SJSA1 (cell line): ENCODE measurements at regions not wholly inside any gene's neighbourhood (a gene's known extent, or its start where the extent isn't known, plus 50 kb on each side); places are given as distances from the start of the nearest gene placed in this dataset.

ENCODE experiments used
- DNase-seq, 2 experiments: peaks; one replicate each; pipeline ENCODE4 v3.0.0-alpha.2; 2015 to 2020; ENCODE audit warnings: low spot score in 2 of 2, low read depth in 1 of 2
- H3K27ac ChIP-seq: fragments of 250-450 bp; sonication (Bioruptor Pico); 2 replicates; pipeline ENCODE4 v1.5.1; 2020; ENCODE audit warnings: mild to moderate bottlenecking, moderate library complexity
- H3K27me3 ChIP-seq: fragments of 250-450 bp; sonication (Bioruptor Pico); replicated peaks from 2 replicates; pipeline ENCODE4 v1.5.1; 2020; ENCODE audit warnings: mild to moderate bottlenecking, moderate library complexity
- H3K36me3 ChIP-seq: fragments of 250-450 bp; sonication (Bioruptor Pico); 2 replicates; pipeline ENCODE4 v1.5.1; 2020; ENCODE audit warnings: mild to moderate bottlenecking
- H3K4me1 ChIP-seq: fragments of 250-450 bp; sonication (Bioruptor Pico); replicated peaks from 2 replicates; pipeline ENCODE4 v1.6.1; 2021; ENCODE audit warnings: mild to moderate bottlenecking
- H3K4me3 ChIP-seq: fragments of 250-450 bp; sonication (Bioruptor Pico); 2 replicates; pipeline ENCODE4 v1.5.1; 2020; ENCODE audit warnings: mild to moderate bottlenecking
- H3K9me3 ChIP-seq: fragments of 250-450 bp; sonication (Bioruptor Pico); replicated peaks from 2 replicates; pipeline ENCODE4 v1.5.1; 2020; ENCODE audit warnings: mild to moderate bottlenecking

DNA sequence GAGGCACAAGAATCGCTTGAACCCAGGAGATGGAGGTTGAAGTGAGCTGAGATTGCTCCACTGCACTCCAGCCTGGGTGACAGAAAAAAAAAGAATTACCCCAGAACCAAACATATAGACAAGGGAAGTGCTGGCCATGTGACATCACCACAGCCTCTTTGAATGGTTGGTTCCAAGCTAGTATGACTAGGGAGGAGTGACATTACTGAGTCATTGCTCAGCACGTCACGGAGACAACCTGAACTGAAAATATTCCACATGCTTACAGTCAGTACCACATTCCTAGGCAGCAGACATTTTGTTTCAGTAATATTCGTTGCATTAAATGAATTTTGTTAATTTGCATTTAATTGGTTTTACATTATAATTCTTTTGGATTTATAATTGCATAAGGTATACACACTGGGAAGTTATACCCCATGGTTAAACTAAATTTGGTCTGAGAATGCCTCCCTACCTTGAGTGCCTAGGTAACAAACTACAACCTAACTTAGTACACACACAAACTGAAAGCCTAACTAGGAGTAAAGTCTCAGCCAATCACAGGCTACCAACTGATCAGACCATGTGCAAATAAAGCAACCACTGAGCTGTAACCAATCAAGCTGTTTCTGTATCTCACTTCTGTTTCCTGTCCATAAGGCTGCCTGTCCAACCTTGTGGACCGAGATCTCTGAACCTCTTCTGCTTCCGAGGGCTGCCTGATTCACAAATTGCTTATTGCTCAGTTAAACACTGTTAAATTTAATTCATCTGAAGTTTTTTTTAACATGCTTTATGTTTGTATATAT is 164.4 kb downstream of the CAND1 start:
- peak; percentile 42 to 61 for DNase-seq

GRCh38 chr12:67434671-67435370 is 165.7 kb downstream of the CAND1 start:
- H3K36me3 ChIP-seq: no peaks in the 10 kb centered on the region
- H3K4me3 ChIP-seq: no peak overlapping the region
- H3K27ac ChIP-seq: peak overlapping the region; percentile 87
- H3K27me3 ChIP-seq: no peaks in the 10 kb centered on the region
- peak; percentile 85 to 95 for DNase-seq
- H3K4me1 ChIP-seq: peaks cover 48% of the 10 kb centered on the region
- no peaks in the 10 kb centered on the region for H3K9me3 ChIP-seq

More for the DNA sequence above, 164.4 kb downstream of the CAND1 start:
- Histone ChIP-seq H3K9me3 (no peaks in the 10 kb centered on the region), H3K27ac (peak overlapping the region; percentile 87), H3K36me3 (no peaks in the 10 kb centered on the region), H3K4me3 (no peak overlapping the region), H3K27me3 (no peaks in the 10 kb centered on the region), H3K4me1 (peaks cover 48% of the 10 kb centered on the region)

DNA sequence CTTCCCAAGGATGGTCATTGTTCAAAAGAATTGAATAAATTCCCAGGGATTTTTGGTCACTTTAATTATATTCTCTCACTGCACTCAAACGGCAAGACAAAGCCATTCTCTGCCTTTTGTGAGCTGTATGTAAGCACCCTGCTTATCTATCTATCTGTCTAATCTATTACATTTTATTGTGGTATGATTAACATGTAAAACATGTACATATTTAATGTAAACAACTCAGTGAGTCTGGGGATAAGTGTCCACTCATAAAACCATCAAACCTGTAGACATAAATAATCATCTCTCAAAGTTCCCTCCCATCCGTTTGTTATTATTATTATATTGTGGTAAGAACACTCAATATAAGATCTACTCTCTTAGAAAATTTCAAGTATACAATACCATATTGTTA is 167.1 kb downstream of the CAND1 start:
- Histone ChIP-seq H3K36me3 (no peaks in the 10 kb centered on the region), H3K9me3 (no peaks in the 10 kb centered on the region), H3K27ac (peak overlapping the region; percentile 87), H3K4me1 (peaks cover 51% of the 10 kb centered on the region), H3K27me3 (no peaks in the 10 kb centered on the region), H3K4me3 (no peak overlapping the region)
- DNase-seq: peak in 1 of 2 experiments; percentile 37

- DNase-seq: peak in 1 of 2 experiments; percentile 41
- no peak overlapping the region for H3K4me3 ChIP-seq
- H3K9me3 ChIP-seq: no peaks in the 10 kb centered on the region
- H3K27me3 ChIP-seq: no peaks in the 10 kb centered on the region
- H3K4me1 ChIP-seq: peaks cover 58% of the 10 kb centered on the region
- H3K36me3 ChIP-seq: no peaks in the 10 kb centered on the region
- H3K27ac ChIP-seq: peak overlapping the region; percentile 87
These were observed 167.9 kb downstream of the CAND1 start for GRCh38 chr12:67437011-67437410.

DNA sequence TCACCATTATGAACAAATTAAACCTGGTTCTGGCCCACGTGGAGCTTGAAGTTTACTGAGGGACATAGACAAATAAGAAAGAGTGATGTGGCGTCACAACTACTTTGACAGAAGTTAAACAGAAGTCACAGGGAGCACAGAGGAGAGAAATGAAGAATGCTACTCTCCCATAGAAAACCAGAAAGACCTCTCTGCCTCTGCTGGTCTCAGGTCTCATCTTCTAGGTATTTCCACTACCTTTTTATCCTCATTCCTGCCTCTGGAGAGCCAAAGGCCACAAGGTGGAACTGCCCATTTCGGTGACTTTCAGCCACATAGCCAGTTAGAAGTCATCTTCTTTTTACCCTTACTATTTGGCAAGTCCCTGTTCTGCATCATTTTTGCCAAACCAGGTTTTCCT is 170.5 kb downstream of the CAND1 start:
- DNase-seq: no peak
- Histone ChIP-seq H3K4me3 (no peak overlapping the region), H3K27me3 (no peaks in the 10 kb centered on the region), H3K27ac (no peak overlapping the region), H3K4me1 (peaks cover 52% of the 10 kb centered on the region), H3K9me3 (no peaks in the 10 kb centered on the region), H3K36me3 (no peaks in the 10 kb centered on the region)

DNA sequence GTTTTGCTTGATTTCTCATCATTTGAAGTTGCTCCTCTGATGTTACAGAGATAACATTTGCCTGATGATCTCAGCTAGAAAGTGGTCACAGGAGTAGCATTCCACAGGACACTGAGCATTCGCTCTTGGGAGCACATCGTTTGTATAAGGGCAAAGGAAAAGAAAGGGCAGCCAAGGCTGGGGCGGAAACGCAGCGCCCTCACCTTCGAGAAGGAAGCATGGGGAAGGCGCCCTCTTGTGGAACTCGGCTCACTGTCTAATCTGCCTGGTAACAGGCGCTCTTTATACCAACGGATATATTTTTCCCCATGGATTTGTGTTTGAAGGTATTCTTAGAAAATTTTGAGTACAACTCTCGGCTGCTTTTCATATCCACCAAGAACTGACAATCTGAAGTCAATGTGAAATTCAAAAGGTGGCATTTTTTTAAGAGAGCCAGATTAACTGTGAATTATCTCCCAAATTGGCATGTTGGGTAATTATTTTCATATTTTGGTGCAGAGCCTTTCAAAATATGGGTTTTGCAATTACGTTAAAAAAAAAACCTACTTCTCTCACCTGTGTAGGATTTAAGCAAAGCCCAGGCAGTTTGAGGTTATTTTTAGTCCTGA is 172.7 kb downstream of the CAND1 start:
- peak; percentile 87 to 90 for DNase-seq
- H3K4me3 ChIP-seq: no peak overlapping the region
- peaks cover 32% of the 10 kb centered on the region for H3K4me1 ChIP-seq
- peak overlapping the region; percentile 34 for H3K27ac ChIP-seq
- H3K36me3 ChIP-seq: no peaks in the 10 kb centered on the region
- H3K9me3 ChIP-seq: no peaks in the 10 kb centered on the region
- no peaks in the 10 kb centered on the region for H3K27me3 ChIP-seq

GRCh38 chr12:67442347-67442841 is 173.2 kb downstream of the CAND1 start:
- peak; percentile 57 to 65 for DNase-seq
- H3K9me3 ChIP-seq: no peaks in the 10 kb centered on the region
- no peaks in the 10 kb centered on the region for H3K36me3 ChIP-seq
- peaks cover 27% of the 10 kb centered on the region for H3K4me1 ChIP-seq
- H3K4me3 ChIP-seq: no peak overlapping the region
- peak overlapping the region; percentile 1; the same call in 1 of the 2 replicates for H3K27ac ChIP-seq
- no peaks in the 10 kb centered on the region for H3K27me3 ChIP-seq

DNA sequence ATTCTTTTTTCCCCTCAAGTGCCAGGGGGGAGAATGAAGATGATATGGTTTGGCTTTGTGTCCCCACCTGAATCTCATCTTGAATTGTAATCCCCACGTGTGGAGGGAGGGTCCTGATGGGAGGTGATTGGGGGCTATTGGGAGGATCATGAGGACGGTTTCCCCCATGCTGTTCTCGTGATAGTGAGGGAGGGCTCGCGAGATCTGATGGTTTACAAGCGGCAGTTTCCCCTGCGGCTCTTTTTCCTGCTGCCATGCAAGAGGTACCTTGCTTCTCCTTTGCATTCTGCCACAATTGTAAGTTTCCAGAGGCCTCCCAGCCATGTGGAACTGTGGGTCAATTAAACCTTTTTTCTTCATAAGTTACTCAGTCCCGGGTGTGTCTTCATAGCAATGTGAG is 173.7 kb downstream of the CAND1 start:
- no peak for DNase-seq
- no peak overlapping the region for H3K4me3 ChIP-seq
- no peaks in the 10 kb centered on the region for H3K9me3 ChIP-seq
- no peaks in the 10 kb centered on the region for H3K27me3 ChIP-seq
- no peaks in the 10 kb centered on the region for H3K36me3 ChIP-seq
- H3K27ac ChIP-seq: no peak overlapping the region
- H3K4me1 ChIP-seq: peaks cover 24% of the 10 kb centered on the region

- Histone ChIP-seq H3K9me3 (no peaks in the 10 kb centered on the region), H3K4me3 (no peak overlapping the region), H3K27ac (no peak overlapping the region), H3K27me3 (no peaks in the 10 kb centered on the region), H3K36me3 (no peaks in the 10 kb centered on the region), H3K4me1 (peaks cover 24% of the 10 kb centered on the region)
- no peak for DNase-seq
These were observed 175.4 kb downstream of the CAND1 start for GRCh38 chr12:67444542-67444941.

GRCh38 chr12:67446716-67447115 is 177.6 kb downstream of the CAND1 start:
- no peak overlapping the region for H3K27ac ChIP-seq
- H3K27me3 ChIP-seq: no peaks in the 10 kb centered on the region
- no peak for DNase-seq
- H3K4me1 ChIP-seq: peaks cover 17% of the 10 kb centered on the region
- H3K36me3 ChIP-seq: no peaks in the 10 kb centered on the region
- H3K9me3 ChIP-seq: no peaks in the 10 kb centered on the region
- no peak overlapping the region for H3K4me3 ChIP-seq

DNA sequence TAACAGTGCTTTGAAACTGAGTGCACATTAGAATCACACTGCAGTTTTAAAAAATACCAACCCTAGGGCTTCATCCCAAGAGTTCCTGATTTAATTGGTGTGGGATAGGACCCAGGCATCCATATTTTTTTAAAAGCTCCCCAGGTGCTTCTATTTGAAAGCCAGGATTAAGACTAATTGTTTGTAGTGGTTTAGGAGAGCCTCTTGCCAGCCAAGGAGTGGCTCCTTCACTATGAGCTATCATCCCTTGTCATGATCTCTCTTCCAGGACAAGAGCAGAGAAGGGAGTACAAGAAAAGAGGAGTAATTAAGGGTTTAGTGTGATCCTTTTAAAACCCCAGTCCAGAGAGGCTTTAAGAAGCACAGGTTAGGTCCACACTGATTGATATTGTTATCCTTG is 178.0 kb downstream of the CAND1 start:
- no peak overlapping the region for H3K4me3 ChIP-seq
- no peak overlapping the region for H3K27ac ChIP-seq
- no peak for DNase-seq
- no peaks in the 10 kb centered on the region for H3K36me3 ChIP-seq
- H3K27me3 ChIP-seq: no peaks in the 10 kb centered on the region
- no peaks in the 10 kb centered on the region for H3K9me3 ChIP-seq
- H3K4me1 ChIP-seq: peaks cover 12% of the 10 kb centered on the region

DNA sequence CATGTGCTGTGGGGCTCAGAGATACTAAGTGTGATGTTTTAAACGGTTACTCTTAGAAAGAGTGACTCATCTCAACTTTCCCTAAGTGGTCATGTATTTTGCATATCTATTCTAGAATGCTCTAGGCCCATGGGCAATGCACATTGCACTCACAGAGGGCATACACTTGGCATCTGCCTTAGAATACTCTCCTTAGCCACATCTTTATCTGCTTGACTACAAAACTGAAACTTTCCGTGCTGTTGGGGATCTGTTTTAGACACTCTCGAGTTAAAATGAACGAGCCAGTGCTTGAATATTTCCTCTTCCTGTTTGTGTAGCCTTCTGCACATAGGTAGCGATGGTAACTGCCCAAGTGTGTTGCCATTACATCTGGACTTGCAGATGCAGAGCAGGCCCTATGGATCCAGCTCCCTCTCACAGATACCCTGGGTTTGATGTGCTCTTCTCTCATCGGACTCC is 180.5 kb downstream of the CAND1 start:
- H3K4me3 ChIP-seq: no peak overlapping the region
- no peaks in the 10 kb centered on the region for H3K27me3 ChIP-seq
- H3K36me3 ChIP-seq: no peaks in the 10 kb centered on the region
- no peak for DNase-seq
- H3K4me1 ChIP-seq: no peaks in the 10 kb centered on the region
- H3K27ac ChIP-seq: no peak overlapping the region
- no peaks in the 10 kb centered on the region for H3K9me3 ChIP-seq

- Histone ChIP-seq H3K9me3 (no peaks in the 10 kb centered on the region), H3K36me3 (no peaks in the 10 kb centered on the region), H3K4me3 (no peak overlapping the region), H3K4me1 (no peaks in the 10 kb centered on the region), H3K27me3 (no peaks in the 10 kb centered on the region), H3K27ac (no peak overlapping the region)
- no peak for DNase-seq
These were observed 181.3 kb downstream of the CAND1 start for GRCh38 chr12:67450441-67450840.

GRCh38 chr12:67451206-67451605 is 182.0 kb downstream of the CAND1 start:
- H3K4me3 ChIP-seq: no peak overlapping the region
- no peak overlapping the region for H3K27ac ChIP-seq
- H3K9me3 ChIP-seq: no peaks in the 10 kb centered on the region
- no peaks in the 10 kb centered on the region for H3K36me3 ChIP-seq
- no peak for DNase-seq
- H3K27me3 ChIP-seq: no peaks in the 10 kb centered on the region
- H3K4me1 ChIP-seq: peaks cover 1% of the 10 kb centered on the region; the same call in 1 of the 2 replicates
